ENCODE measurements at regions not wholly inside any gene's neighbourhood (a gene's known extent, or its start where the extent isn't known, plus 50 kb on each side); places are given as distances from the start of the nearest gene placed in this dataset.

DNA sequence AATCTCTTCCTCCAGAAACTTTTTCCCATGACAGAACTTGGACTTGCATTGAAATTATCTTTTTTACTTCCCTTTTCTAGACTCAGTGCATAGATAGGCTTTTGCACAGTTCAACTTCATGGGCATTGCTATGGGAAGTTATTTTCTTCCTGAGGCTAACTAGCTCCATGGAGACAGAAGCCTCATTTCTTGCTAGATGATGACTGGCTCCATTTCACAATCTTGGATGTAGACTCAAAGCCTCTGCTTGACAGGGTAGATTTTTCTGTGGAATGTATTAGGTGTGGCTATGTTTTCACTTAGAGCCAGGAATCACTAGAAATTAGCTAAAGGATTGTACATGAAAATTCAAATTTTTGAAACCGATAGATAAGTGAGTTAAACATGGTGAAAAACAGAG, 884.1 kb upstream of the MGAT4C start:
- TF ChIP-seq, protein P1, sequence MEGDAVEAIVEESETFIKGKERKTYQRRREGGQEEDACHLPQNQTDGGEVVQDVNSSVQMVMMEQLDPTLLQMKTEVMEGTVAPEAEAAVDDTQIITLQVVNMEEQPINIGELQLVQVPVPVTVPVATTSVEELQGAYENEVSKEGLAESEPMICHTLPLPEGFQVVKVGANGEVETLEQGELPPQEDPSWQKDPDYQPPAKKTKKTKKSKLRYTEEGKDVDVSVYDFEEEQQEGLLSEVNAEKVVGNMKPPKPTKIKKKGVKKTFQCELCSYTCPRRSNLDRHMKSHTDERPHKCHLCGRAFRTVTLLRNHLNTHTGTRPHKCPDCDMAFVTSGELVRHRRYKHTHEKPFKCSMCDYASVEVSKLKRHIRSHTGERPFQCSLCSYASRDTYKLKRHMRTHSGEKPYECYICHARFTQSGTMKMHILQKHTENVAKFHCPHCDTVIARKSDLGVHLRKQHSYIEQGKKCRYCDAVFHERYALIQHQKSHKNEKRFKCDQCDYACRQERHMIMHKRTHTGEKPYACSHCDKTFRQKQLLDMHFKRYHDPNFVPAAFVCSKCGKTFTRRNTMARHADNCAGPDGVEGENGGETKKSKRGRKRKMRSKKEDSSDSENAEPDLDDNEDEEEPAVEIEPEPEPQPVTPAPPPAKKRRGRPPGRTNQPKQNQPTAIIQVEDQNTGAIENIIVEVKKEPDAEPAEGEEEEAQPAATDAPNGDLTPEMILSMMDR (IDR thresholded peaks at IDR 0.05; ENCODE audit: extremely low read depth in 1 of 2, insufficient read depth in 1 of 2, low read depth in 1 of 2, low read length in 2 of 2): no peak
- TF ChIP-seq FOS (IDR thresholded peaks at IDR 0.05; ENCODE audit: borderline replicate concordance, insufficient read depth, low read length): no peak
- TF ChIP-seq POLR2A (IDR thresholded peaks at IDR 0.05; ENCODE audit: low read depth, low read length): no peak
- TF ChIP-seq POLR2AphosphoS5 (IDR thresholded peaks at IDR 0.05; ENCODE audit: insufficient read depth, low read depth, low read length): no peak
- TF ChIP-seq EZH2 (IDR thresholded peaks at IDR 0.05; ENCODE audit: borderline replicate concordance, low read depth, low read length, severe bottlenecking): no peak
- no peak for TF ChIP-seq JUN (IDR thresholded peaks at IDR 0.05; ENCODE audit: borderline replicate concordance, insufficient read depth, insufficient read length, low read depth)
- no peak for TF ChIP-seq MYC (IDR thresholded peaks at IDR 0.05; ENCODE audit: low read depth, low read length)
- TF ChIP-seq, protein P2, sequence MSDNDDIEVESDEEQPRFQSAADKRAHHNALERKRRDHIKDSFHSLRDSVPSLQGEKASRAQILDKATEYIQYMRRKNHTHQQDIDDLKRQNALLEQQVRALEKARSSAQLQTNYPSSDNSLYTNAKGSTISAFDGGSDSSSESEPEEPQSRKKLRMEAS (IDR thresholded peaks at IDR 0.05; ENCODE audit: insufficient read depth, insufficient read length): no peak
- no peak for TF ChIP-seq GATA2 (IDR thresholded peaks at IDR 0.05; ENCODE audit: insufficient read depth, insufficient read length, low read depth, low read length)

All from endothelial cell of umbilical vein (primary cell).